Osteoblast (primary cell): ENCODE measurements at regions not wholly inside any gene's neighbourhood (a gene's known extent, or its start where the extent isn't known, plus 50 kb on each side); places are given as distances from the start of the nearest gene placed in this dataset.

Experiments used
- DNase-seq: peaks from one replicate; pipeline ENCODE4 v3.0.0; 2011; ENCODE audit warnings: low spot score, mixed read lengths; ENCODE audit not compliant: insufficient read length; ENCODE audit errors: missing footprints
- H2AFZ ChIP-seq: 2 replicates; pipeline ENCODE4 v1.6.0; 2011; ENCODE audit warnings: mild to moderate bottlenecking, low read length
- H3K27ac ChIP-seq: 2 replicates; pipeline ENCODE4 v1.5.1; 2011; ENCODE audit warnings: mild to moderate bottlenecking, low read depth, low read length, moderate library complexity
- H3K27me3 ChIP-seq: 2 replicates; pipeline ENCODE4 v1.6.0; 2012; ENCODE audit warnings: mild to moderate bottlenecking, control low read depth, inconsistent platforms, low read length, moderate library complexity; ENCODE audit not compliant: insufficient read depth
- H3K36me3 ChIP-seq: 2 replicates; pipeline ENCODE4 v1.5.1; 2011; ENCODE audit warnings: mild to moderate bottlenecking, low read length, control low read depth, moderate library complexity; ENCODE audit not compliant: insufficient read depth
- H3K4me1 ChIP-seq: 2 replicates; pipeline ENCODE4 v1.5.1; 2011; ENCODE audit warnings: mild to moderate bottlenecking, low read length, control low read depth, moderate library complexity; ENCODE audit not compliant: insufficient read depth
- H3K4me2 ChIP-seq: 2 replicates; pipeline ENCODE4 v1.6.0; 2011; ENCODE audit warnings: mild to moderate bottlenecking, low read length; ENCODE audit not compliant: insufficient read depth
- H3K4me3 ChIP-seq: fragments of 200-600 bp; sonication (generic); 3 replicates; pipeline ENCODE4 v1.5.1; 2012; ENCODE audit warnings: mild to moderate bottlenecking, low read length, inconsistent platforms; ENCODE audit not compliant: insufficient read depth
- H3K79me2 ChIP-seq: 2 replicates; pipeline ENCODE4 v1.6.0; 2012; ENCODE audit warnings: mild to moderate bottlenecking, low read length, control low read depth, inconsistent platforms; ENCODE audit not compliant: insufficient read depth
- H3K9me3 ChIP-seq: 2 replicates; pipeline ENCODE4 v1.5.1; 2011; ENCODE audit warnings: low read depth, low read length, control low read depth
- H4K20me1 ChIP-seq: 2 replicates; pipeline ENCODE4 v1.6.0; 2012; ENCODE audit warnings: mild to moderate bottlenecking, low read length, control low read depth; ENCODE audit not compliant: insufficient read depth
- TF ChIP-seq, protein P1 (sequence below): IDR thresholded peaks from 2 replicates; pipeline ENCODE4 v1.5.1; 2011; ENCODE audit warnings: mild to moderate bottlenecking, low read depth, low read length, moderate library complexity; ENCODE audit errors: extremely low read depth

DNA sequence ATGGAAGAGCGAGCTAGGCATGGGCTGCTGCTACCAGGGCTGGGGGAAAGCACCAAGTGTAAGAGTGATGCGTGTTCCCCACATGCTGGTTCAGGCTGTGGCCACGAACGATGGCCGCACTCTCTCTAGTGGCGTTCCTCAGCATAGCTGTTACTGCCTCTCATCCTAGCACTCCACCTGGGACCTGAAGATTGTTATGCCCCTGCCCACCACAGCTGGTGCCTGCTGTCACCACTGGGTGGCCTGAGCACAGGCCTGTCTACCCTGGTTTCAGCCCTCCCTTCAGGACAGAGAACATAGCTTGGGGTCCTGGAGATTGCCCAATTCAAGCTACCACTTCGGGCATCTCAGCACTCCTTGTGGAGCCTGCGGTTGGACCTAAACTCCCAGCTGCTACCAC lies 80.1 kb upstream of the PDC start:
- Histone ChIP-seq H4K20me1 (no peaks in the 10 kb centered on the region), H3K27ac (no peak overlapping the region), H3K27me3 (no peaks in the 10 kb centered on the region), H2AFZ (no peak overlapping the region), H3K9me3 (no peaks in the 10 kb centered on the region), H3K36me3 (no peaks in the 10 kb centered on the region), H3K4me3 (no peak overlapping the region), H3K79me2 (no peaks in the 10 kb centered on the region), H3K4me1 (peaks cover 14% of the 10 kb centered on the region), H3K4me2 (no peak overlapping the region)
- TF ChIP-seq, protein P1, sequence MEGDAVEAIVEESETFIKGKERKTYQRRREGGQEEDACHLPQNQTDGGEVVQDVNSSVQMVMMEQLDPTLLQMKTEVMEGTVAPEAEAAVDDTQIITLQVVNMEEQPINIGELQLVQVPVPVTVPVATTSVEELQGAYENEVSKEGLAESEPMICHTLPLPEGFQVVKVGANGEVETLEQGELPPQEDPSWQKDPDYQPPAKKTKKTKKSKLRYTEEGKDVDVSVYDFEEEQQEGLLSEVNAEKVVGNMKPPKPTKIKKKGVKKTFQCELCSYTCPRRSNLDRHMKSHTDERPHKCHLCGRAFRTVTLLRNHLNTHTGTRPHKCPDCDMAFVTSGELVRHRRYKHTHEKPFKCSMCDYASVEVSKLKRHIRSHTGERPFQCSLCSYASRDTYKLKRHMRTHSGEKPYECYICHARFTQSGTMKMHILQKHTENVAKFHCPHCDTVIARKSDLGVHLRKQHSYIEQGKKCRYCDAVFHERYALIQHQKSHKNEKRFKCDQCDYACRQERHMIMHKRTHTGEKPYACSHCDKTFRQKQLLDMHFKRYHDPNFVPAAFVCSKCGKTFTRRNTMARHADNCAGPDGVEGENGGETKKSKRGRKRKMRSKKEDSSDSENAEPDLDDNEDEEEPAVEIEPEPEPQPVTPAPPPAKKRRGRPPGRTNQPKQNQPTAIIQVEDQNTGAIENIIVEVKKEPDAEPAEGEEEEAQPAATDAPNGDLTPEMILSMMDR = no peak
- no peak for DNase-seq

DNA sequence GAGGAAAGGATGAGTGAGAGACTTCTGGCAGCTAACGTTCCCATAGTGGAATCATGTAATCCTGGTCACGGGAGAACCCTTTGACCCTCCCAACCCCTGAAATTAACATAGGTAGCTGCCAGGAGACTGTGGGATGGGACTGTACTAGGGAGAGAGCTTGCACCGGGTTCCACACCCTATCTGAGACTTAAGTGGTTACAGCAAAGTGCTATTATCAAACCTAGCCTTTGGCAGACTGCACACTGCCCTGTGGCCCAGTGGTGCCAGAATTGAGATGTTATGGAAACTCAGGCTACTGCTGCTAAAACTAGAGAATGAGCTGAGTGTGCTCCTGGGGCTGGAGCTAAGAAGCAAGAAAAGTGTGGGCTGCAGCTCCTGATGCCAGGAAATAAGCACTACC lies 79.6 kb upstream of the PDC start:
- Histone ChIP-seq H3K27ac (no peak overlapping the region), H3K79me2 (no peaks in the 10 kb centered on the region), H3K4me1 (peaks cover 18% of the 10 kb centered on the region), H3K4me2 (no peak overlapping the region), H4K20me1 (no peaks in the 10 kb centered on the region), H3K4me3 (no peak overlapping the region), H2AFZ (no peak overlapping the region), H3K9me3 (no peaks in the 10 kb centered on the region), H3K36me3 (no peaks in the 10 kb centered on the region), H3K27me3 (no peaks in the 10 kb centered on the region)
- no peak for DNase-seq
- TF ChIP-seq, protein P1 = no peak

DNA sequence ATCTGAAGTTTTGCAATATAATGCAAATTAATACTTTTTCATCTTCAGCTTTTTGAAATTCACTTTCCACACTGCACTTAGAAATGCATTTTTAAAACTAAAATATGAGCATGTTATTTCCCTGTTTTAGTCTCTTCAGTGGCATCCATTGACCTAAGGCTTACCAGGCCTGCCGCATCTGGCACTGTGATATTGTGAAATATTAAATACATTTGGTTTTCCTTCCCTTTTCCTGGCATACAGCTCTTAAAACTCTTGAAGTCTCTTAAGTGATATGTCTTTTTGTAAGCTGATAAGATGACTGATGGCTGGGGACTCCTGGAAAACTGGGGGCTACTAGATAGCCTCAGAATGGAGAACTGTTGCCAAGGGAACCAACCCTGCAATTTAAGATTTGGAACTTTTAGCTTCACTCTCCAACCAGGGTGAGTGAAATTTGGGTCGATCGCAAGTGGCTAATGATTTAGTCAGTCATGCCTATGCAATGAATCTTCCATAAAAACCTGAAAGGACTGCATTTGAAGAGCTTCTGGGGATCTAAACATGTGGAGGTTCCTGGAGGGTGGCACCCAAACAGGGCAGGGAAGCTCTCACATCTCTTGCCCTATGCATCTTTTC lies 75.5 kb upstream of the PDC start:
- no peaks in the 10 kb centered on the region for H3K9me3 ChIP-seq
- TF ChIP-seq, protein P1 = no peak
- H3K4me3 ChIP-seq = no peak overlapping the region
- H4K20me1 ChIP-seq = no peaks in the 10 kb centered on the region
- H3K4me1 ChIP-seq = peaks cover 33% of the 10 kb centered on the region
- H3K27ac ChIP-seq = peak overlapping the region; percentile 73
- H3K4me2 ChIP-seq = peak overlapping the region; percentile 30
- no peaks in the 10 kb centered on the region for H3K36me3 ChIP-seq
- no peaks in the 10 kb centered on the region for H3K27me3 ChIP-seq
- peak; percentile 4 for DNase-seq
- H3K79me2 ChIP-seq = no peaks in the 10 kb centered on the region
- H2AFZ ChIP-seq = peak overlapping the region; percentile 48

GRCh38 chr1:186535388-186536133 lies 74.6 kb upstream of the PDC start:
- H3K27ac ChIP-seq = peak overlapping the region; percentile 73
- peak overlapping the region; percentile 30 for H3K4me2 ChIP-seq
- no peaks in the 10 kb centered on the region for H4K20me1 ChIP-seq
- H3K4me3 ChIP-seq = no peak overlapping the region
- H3K27me3 ChIP-seq = no peaks in the 10 kb centered on the region
- no peaks in the 10 kb centered on the region for H3K9me3 ChIP-seq
- no peaks in the 10 kb centered on the region for H3K79me2 ChIP-seq
- no peaks in the 10 kb centered on the region for H3K36me3 ChIP-seq
- TF ChIP-seq, protein P1 = no peak
- H2AFZ ChIP-seq = no peak overlapping the region
- DNase-seq = peak; percentile 72
- H3K4me1 ChIP-seq = peaks cover 41% of the 10 kb centered on the region
